ENCODE measurements at regions not wholly inside any gene's neighbourhood (a gene's known extent, or its start where the extent isn't known, plus 50 kb on each side); places are given as distances from the start of the nearest gene placed in this dataset.

- no peaks in the 10 kb centered on the region for H3K9me3 ChIP-seq
- TF ChIP-seq CTCF (IDR thresholded peaks at IDR 0.05), result no peak
- H3K36me3 ChIP-seq, result no peaks in the 10 kb centered on the region
- 61 to 62% methylated on average over 6 of the region's 6 CpGs for WGBS, 2 donors
- H3K27me3 ChIP-seq, result peaks cover 0 to 31% (median 0%) of the 10 kb centered on the region in 7 donors
- no peak for ATAC-seq
- DNase-seq, result no peak
- H3K4me1 ChIP-seq, result no peaks in the 10 kb centered on the region
- no peak overlapping the region for H3K4me3 ChIP-seq
- H3K27ac ChIP-seq, result no peak overlapping the region
- intact Hi-C loops (cut with DNase I), result no loop called here
Observed at GRCh38 chr10:2628705-2629104, 438.6 kb upstream of the PFKP start.

- no peak for TF ChIP-seq CTCF (IDR thresholded peaks at IDR 0.05)
- Histone ChIP-seq H3K27ac (no peak overlapping the region), H3K27me3 (peaks cover 0 to 23% (median 0%) of the 10 kb centered on the region in 7 donors), H3K4me1 (no peaks in the 10 kb centered on the region), H3K36me3 (no peaks in the 10 kb centered on the region), H3K9me3 (no peaks in the 10 kb centered on the region), H3K4me3 (no peak overlapping the region)
- DNase-seq (no peak), ATAC-seq (no peak)
- intact Hi-C loops (cut with DNase I), result no loop called here
- 49 to 75% methylated on average over 1 of the region's 1 CpG for WGBS, 2 donors
Observed at GRCh38 chr10:2627969-2628368, 439.4 kb upstream of the PFKP start.

- 87% methylated on average over 10 of the region's 10 CpGs for WGBS, 2 donors
- no peak overlapping the region for H3K27ac ChIP-seq
- ATAC-seq (no peak), DNase-seq (no peak)
- H3K4me1 ChIP-seq, result no peaks in the 10 kb centered on the region
- no peak overlapping the region for H3K4me3 ChIP-seq
- no peak for TF ChIP-seq CTCF (IDR thresholded peaks at IDR 0.05)
- no peaks in the 10 kb centered on the region for H3K36me3 ChIP-seq
- peaks cover 0 to 11% (median 0%) of the 10 kb centered on the region in 7 donors for H3K27me3 ChIP-seq
- intact Hi-C loops (cut with DNase I), result no loop called here
- H3K9me3 ChIP-seq, result no peaks in the 10 kb centered on the region
Observed at GRCh38 chr10:2625094-2625493, 442.3 kb upstream of the PFKP start.

GRCh38 chr10:2623675-2624274 is 443.6 kb upstream of the PFKP start:
- Histone ChIP-seq H3K4me3 (no peak overlapping the region), H3K27me3 (peaks cover 0 to 16% (median 0%) of the 10 kb centered on the region in 7 donors), H3K27ac (no peak overlapping the region), H3K4me1 (no peaks in the 10 kb centered on the region), H3K9me3 (no peaks in the 10 kb centered on the region), H3K36me3 (no peaks in the 10 kb centered on the region)
- intact Hi-C loops (cut with DNase I), result no loop called here
- WGBS, 2 donors, result 86 to 90% methylated on average over 12 of the region's 12 CpGs
- no peak for TF ChIP-seq CTCF (IDR thresholded peaks at IDR 0.05)
- DNase-seq (no peak), ATAC-seq (no peak)
